ENCODE measurements at regions not wholly inside any gene's neighbourhood (a gene's known extent, or its start where the extent isn't known, plus 50 kb on each side); places are given as distances from the start of the nearest gene placed in this dataset.

- TF ChIP-seq EP300 (IDR thresholded peaks at IDR 0.05) (no peak), CTCF (IDR thresholded peaks at IDR 0.05) (no peak), POLR2A (IDR thresholded peaks at IDR 0.05) (no peak), POLR2AphosphoS5 (IDR thresholded peaks at IDR 0.05) (no peak)
Observed at GRCh38 chr7:135731-136645, 56.4 kb upstream of the FAM20C start.
